Activated T-helper 17 cell treated with anti-CD3 and anti-CD28 coated beads, Interleukin-2, amount 50 U/mL, for 72 hours (primary cell): ENCODE measurements at regions not wholly inside any gene's neighbourhood (a gene's known extent, or its start where the extent isn't known, plus 50 kb on each side); places are given as distances from the start of the nearest gene placed in this dataset.

Experiments used
- ATAC-seq: fragments of 150-1000 bp; cut with Tn5 transposase; replicated peaks from 2 replicates; pipeline ENCODE4 v1.10.0; 2021; ENCODE audit warnings: mild to moderate bottlenecking, moderate library complexity
- H3K27ac Mint-ChIP-seq: one replicate; pipeline ENCODE4 v1.8.0; 2022; ENCODE audit warnings: mixed read lengths
- H3K27me3 Mint-ChIP-seq: one replicate; pipeline ENCODE4 v1.8.0; 2022; ENCODE audit warnings: mixed read lengths
- H3K36me3 Mint-ChIP-seq: one replicate; pipeline ENCODE4 v1.8.0; 2022; ENCODE audit warnings: low read depth, mild to moderate bottlenecking, mixed read lengths
- H3K4me1 Mint-ChIP-seq: one replicate; pipeline ENCODE4 v1.8.0; 2022; ENCODE audit warnings: mixed read lengths
- H3K4me3 Mint-ChIP-seq: one replicate; pipeline ENCODE4 v1.8.0; 2022; ENCODE audit warnings: mild to moderate bottlenecking, mixed read lengths
- H3K9me3 Mint-ChIP-seq: one replicate; pipeline ENCODE4 v1.8.0; 2022; ENCODE audit warnings: mixed read lengths

DNA sequence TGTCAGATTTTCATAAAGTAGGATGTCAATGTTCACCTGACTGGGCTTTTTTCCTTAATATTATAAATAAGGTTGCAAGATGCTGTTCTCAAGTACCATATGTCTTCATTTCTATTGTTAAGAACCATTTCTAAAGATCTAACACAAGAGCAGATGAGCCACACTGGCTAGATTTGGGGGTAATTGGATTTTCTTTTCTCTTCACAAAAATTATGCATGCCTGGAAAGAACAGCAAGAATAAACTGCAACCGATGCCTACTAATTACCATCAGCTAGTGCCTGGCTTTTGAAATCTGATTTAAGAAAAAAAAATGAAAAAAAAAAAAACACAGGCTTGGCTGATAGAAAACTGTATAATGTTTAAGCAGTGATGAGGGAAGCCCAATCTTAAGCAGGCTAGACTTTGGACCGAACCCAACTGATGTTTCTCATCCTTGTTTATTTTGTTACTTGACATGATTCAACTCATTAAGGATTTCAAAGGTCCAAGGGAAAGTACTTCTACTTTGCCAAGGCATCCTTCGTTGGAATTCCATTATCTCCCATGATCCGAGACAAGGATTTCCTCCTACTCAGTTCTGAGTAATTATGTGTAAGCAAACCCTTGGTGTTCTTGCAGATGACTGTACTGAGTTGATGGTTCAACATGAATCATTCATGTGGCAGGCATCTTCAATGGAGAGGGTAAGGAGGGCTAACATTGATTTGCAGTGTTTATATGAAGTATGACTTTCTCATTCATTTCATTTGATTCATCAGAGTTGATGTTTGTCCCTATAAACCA lies 300.5 kb downstream of the SPRY2 start:
- Mint-ChIP-seq H3K27me3 (no peaks in the 10 kb centered on the region), H3K9me3 (peaks cover 6% of the 10 kb centered on the region), H3K4me1 (no peaks in the 10 kb centered on the region), H3K27ac (no peak overlapping the region), H3K36me3 (no peaks in the 10 kb centered on the region), H3K4me3 (no peak overlapping the region)
- ATAC-seq = no peak

DNA sequence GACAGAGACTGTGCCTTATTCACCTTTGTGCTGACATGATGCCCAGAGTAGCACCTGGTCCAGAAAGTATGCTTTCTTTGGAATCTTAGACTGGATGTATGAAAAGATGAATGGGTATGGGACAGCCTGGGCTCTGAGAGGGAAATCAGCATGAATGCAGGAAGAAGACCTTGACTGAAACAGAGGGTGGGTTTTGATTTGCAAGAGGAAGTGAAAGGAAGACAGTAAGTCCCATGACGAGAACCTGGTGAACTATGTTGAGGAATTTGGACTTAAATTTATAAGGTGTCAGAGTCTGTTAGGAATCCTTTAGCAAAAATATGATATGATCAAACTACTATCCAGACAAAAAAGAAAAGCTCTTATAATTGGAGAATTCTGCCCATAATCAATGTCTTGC lies 301.9 kb downstream of the SPRY2 start:
- Mint-ChIP-seq H3K4me1 (no peaks in the 10 kb centered on the region), H3K27me3 (no peaks in the 10 kb centered on the region), H3K4me3 (no peak overlapping the region), H3K27ac (no peak overlapping the region), H3K36me3 (no peaks in the 10 kb centered on the region), H3K9me3 (peaks cover 8% of the 10 kb centered on the region)
- ATAC-seq = no peak

- Mint-ChIP-seq H3K27ac (no peak overlapping the region), H3K36me3 (no peaks in the 10 kb centered on the region), H3K9me3 (peaks cover 8% of the 10 kb centered on the region), H3K4me1 (no peaks in the 10 kb centered on the region), H3K4me3 (no peak overlapping the region), H3K27me3 (no peaks in the 10 kb centered on the region)
- ATAC-seq = no peak
Measured at GRCh38 chr13:80038371-80038770, 302.6 kb downstream of the SPRY2 start.

DNA sequence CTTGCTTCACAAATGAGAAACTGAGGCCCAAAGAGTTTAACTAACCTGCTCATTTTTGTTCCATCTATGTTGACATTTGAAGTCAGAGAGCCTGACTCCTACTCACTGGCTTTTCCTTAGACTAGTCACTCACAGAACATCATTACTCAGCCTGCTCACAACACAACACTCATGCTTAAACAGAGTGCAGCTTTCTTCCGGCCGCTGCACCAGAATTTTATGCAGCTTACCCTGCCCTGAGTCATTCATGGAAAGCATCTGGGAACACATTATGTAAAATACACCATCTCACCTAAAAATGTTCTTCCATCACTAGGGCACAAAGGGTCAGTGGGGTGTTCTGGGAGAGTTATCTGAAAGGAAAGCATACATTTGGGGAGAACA lies 303.4 kb downstream of the SPRY2 start:
- H3K4me1 Mint-ChIP-seq = no peaks in the 10 kb centered on the region
- H3K36me3 Mint-ChIP-seq = no peaks in the 10 kb centered on the region
- no peak overlapping the region for H3K27ac Mint-ChIP-seq
- ATAC-seq = no peak
- H3K9me3 Mint-ChIP-seq = peaks cover 6% of the 10 kb centered on the region
- no peaks in the 10 kb centered on the region for H3K27me3 Mint-ChIP-seq
- H3K4me3 Mint-ChIP-seq = no peak overlapping the region

DNA sequence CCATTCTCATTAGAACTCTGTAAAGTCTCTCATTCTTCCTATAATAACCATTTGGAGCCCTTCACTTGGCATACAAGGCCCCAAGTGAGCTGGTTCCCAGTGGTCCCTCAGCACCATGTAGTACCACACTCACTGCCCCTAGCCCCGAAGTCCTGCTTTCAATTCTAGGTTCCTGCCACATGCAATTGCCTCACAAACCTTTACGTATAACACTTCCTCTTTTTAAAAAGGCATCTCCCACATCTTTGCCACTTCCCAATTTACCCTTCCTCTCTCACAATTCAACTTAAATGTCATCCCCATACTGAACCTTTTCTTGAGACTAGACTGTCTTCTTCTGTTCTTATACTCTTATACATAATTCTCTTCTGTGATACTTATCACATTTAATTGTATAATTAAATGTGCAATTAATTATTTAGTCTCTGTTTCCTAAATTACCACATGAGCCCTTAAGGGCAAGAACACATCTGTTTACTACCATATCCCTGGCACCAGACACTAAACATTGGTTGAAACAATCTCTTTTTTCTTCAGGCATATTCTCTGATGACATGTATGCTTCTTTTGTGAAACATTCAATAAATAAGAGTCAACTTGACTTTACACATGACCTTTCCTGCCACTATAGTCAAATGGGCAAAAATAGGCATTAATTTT lies 304.0 kb downstream of the SPRY2 start:
- H3K27me3 Mint-ChIP-seq = no peaks in the 10 kb centered on the region
- H3K4me1 Mint-ChIP-seq = no peaks in the 10 kb centered on the region
- H3K9me3 Mint-ChIP-seq = peaks cover 3% of the 10 kb centered on the region
- H3K27ac Mint-ChIP-seq = no peak overlapping the region
- H3K4me3 Mint-ChIP-seq = no peak overlapping the region
- no peak for ATAC-seq
- no peaks in the 10 kb centered on the region for H3K36me3 Mint-ChIP-seq

GRCh38 chr13:80035096-80035495 lies 305.8 kb downstream of the SPRY2 start:
- no peak for ATAC-seq
- Mint-ChIP-seq H3K27ac (no peak overlapping the region), H3K36me3 (no peaks in the 10 kb centered on the region), H3K9me3 (peaks cover 8% of the 10 kb centered on the region), H3K4me3 (no peak overlapping the region), H3K4me1 (no peaks in the 10 kb centered on the region), H3K27me3 (no peaks in the 10 kb centered on the region)

- no peak overlapping the region for H3K27ac Mint-ChIP-seq
- no peaks in the 10 kb centered on the region for H3K36me3 Mint-ChIP-seq
- H3K4me1 Mint-ChIP-seq = no peaks in the 10 kb centered on the region
- peaks cover 8% of the 10 kb centered on the region for H3K9me3 Mint-ChIP-seq
- H3K27me3 Mint-ChIP-seq = no peaks in the 10 kb centered on the region
- ATAC-seq = no peak
- no peak overlapping the region for H3K4me3 Mint-ChIP-seq
Measured at GRCh38 chr13:80033951-80034350, 307.0 kb downstream of the SPRY2 start.

GRCh38 chr13:80033286-80033685 lies 307.6 kb downstream of the SPRY2 start:
- no peaks in the 10 kb centered on the region for H3K4me1 Mint-ChIP-seq
- no peaks in the 10 kb centered on the region for H3K27me3 Mint-ChIP-seq
- no peak overlapping the region for H3K4me3 Mint-ChIP-seq
- no peak overlapping the region for H3K27ac Mint-ChIP-seq
- ATAC-seq = no peak
- peaks cover 8% of the 10 kb centered on the region for H3K9me3 Mint-ChIP-seq
- no peaks in the 10 kb centered on the region for H3K36me3 Mint-ChIP-seq

- Mint-ChIP-seq H3K27me3 (no peaks in the 10 kb centered on the region), H3K4me1 (no peaks in the 10 kb centered on the region), H3K27ac (no peak overlapping the region), H3K4me3 (no peak overlapping the region), H3K9me3 (peaks cover 9% of the 10 kb centered on the region), H3K36me3 (no peaks in the 10 kb centered on the region)
- ATAC-seq = no peak
Measured at GRCh38 chr13:80030491-80030890, 310.4 kb downstream of the SPRY2 start.

DNA sequence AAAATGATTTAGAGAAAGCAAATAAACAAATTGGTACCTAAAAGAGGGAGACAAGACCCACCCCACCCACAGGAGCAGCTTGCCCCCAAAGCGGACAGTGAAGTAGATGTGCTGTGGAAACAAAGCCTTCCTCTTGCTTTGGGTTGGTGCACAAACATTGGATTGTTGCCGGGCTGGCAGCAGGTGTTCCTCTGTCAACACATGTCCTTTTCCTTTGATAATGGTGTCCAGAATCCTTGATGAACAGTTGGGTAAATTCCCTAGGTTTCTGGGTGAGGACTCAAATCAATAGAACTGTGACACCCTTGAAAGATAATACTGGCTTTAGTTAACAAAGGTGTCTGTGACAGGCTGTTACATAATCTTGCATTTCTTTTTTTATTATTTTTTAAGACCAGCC lies 311.8 kb downstream of the SPRY2 start:
- no peaks in the 10 kb centered on the region for H3K36me3 Mint-ChIP-seq

DNA sequence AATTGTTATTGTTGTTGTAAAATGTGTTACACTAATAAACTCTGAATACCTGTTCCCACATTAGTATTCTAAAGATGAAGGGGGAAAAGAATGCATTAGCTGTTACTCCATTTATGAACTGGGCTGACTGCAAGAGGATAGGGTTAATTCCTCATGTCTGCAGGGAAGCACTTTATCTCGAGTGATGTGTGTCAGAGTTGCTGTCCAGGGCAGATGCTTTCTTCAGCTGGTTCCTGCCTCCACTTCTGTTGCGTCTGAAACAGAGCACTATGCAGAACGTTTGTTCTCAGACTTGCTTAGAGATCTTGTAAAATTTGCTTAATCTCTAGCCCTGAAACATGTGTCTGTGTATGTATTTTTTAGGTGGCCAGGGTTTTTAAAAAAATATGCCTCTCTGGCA lies 318.8 kb downstream of the SPRY2 start:
- Mint-ChIP-seq H3K4me1 (no peaks in the 10 kb centered on the region), H3K4me3 (no peak overlapping the region), H3K36me3 (no peaks in the 10 kb centered on the region), H3K27ac (no peak overlapping the region), H3K27me3 (peaks cover 3% of the 10 kb centered on the region), H3K9me3 (peaks cover 8% of the 10 kb centered on the region)
- no peak for ATAC-seq

More for the DNA sequence above, 311.8 kb downstream of the SPRY2 start:
- no peak for ATAC-seq
- Mint-ChIP-seq H3K4me3 (no peak overlapping the region), H3K4me1 (no peaks in the 10 kb centered on the region), H3K9me3 (peaks cover 9% of the 10 kb centered on the region), H3K27ac (no peak overlapping the region), H3K27me3 (no peaks in the 10 kb centered on the region)

DNA sequence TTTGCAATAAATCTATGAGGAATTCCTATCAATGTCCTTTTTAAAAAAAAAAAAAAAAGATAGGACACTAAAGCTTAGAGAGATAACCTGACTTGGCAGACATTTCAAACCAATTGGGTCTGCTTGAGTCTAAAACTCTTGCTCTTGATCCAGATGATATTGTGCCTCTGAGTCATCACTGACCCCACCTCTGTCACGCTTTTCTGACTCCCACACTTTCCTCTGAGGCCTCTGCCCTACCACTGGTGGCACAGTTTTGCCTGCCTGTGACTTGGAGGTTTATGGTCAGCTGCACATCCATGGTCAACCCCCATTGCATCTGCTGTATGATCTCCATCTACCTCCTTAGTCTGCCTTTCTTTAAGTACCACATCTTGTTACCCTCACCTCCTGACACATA lies 328.7 kb downstream of the SPRY2 start:
- no peak overlapping the region for H3K27ac Mint-ChIP-seq
- no peaks in the 10 kb centered on the region for H3K36me3 Mint-ChIP-seq
- no peak for ATAC-seq
- no peaks in the 10 kb centered on the region for H3K27me3 Mint-ChIP-seq
- no peak overlapping the region for H3K4me3 Mint-ChIP-seq
- no peaks in the 10 kb centered on the region for H3K9me3 Mint-ChIP-seq
- no peaks in the 10 kb centered on the region for H3K4me1 Mint-ChIP-seq

- no peaks in the 10 kb centered on the region for H3K9me3 Mint-ChIP-seq
- no peak for ATAC-seq
- no peaks in the 10 kb centered on the region for H3K4me1 Mint-ChIP-seq
- H3K36me3 Mint-ChIP-seq = no peaks in the 10 kb centered on the region
- no peak overlapping the region for H3K4me3 Mint-ChIP-seq
- H3K27me3 Mint-ChIP-seq = no peaks in the 10 kb centered on the region
- no peak overlapping the region for H3K27ac Mint-ChIP-seq
Measured at GRCh38 chr13:80011448-80012212, 329.3 kb downstream of the SPRY2 start.

GRCh38 chr13:80010846-80011245 lies 330.1 kb downstream of the SPRY2 start:
- H3K4me1 Mint-ChIP-seq = no peaks in the 10 kb centered on the region
- no peak for ATAC-seq

DNA sequence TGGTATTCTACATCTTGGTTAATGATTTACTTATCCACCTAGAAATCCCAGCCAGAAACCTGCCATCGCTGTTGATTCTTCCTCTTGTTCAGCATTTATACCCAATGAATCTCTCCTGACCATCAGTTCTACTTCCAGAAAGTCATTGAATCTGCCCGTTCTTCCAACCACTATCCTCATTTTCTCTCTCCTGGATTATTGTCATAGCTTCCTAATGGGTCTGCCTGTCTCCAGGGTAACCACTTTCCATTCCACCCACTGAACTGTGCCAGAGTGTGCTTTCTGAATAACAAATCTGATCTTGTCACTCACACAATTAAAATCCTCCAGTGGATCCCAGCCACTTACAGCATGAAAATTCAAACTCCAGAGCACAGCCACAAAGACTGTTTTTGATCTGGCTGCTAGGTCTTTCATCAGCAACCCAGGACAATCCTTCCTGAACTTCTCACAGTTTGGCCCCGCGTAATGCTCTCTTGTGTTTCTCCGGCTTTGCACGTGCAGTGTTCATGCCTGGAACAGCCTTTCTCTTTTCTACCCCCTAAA lies 330.6 kb downstream of the SPRY2 start:
- Mint-ChIP-seq H3K27ac (no peak overlapping the region), H3K27me3 (no peaks in the 10 kb centered on the region), H3K9me3 (no peaks in the 10 kb centered on the region), H3K36me3 (no peaks in the 10 kb centered on the region), H3K4me3 (no peak overlapping the region), H3K4me1 (no peaks in the 10 kb centered on the region)
- ATAC-seq = no peak

More at GRCh38 chr13:80010846-80011245, 330.1 kb downstream of the SPRY2 start:
- Mint-ChIP-seq H3K27ac (no peak overlapping the region), H3K4me3 (no peak overlapping the region), H3K36me3 (no peaks in the 10 kb centered on the region), H3K9me3 (no peaks in the 10 kb centered on the region), H3K27me3 (no peaks in the 10 kb centered on the region)
